SK-N-SH (cell line): ENCODE measurements at regions not wholly inside any gene's neighbourhood (a gene's known extent, or its start where the extent isn't known, plus 50 kb on each side); places are given as distances from the start of the nearest gene placed in this dataset.

Source experiments
- CTCF ChIP-seq: fragments of 200-600 bp; sonication (generic); IDR thresholded peaks from 2 replicates; pipeline ENCODE4 v1.6.1; 2017; ENCODE audit warnings: antibody characterized with exemption, mild to moderate bottlenecking, moderate library complexity
- EZH2phosphoT487 ChIP-seq: fragments of 200-600 bp; sonication (generic); IDR thresholded peaks from 2 replicates; pipeline ENCODE4 v1.6.1; 2017; ENCODE audit warnings: low read depth, mixed run types, mild to moderate bottlenecking, antibody characterized with exemption, moderate library complexity, borderline replicate concordance
- FOXM1 ChIP-seq: IDR thresholded peaks from 2 replicates; pipeline ENCODE4 v1.4.0; 2012; ENCODE audit warnings: low read depth, mild to moderate bottlenecking
- GABPA ChIP-seq: IDR thresholded peaks from 2 replicates; pipeline ENCODE4 v1.4.0; 2012; ENCODE audit warnings: low read depth, mild to moderate bottlenecking
- JUND ChIP-seq: IDR thresholded peaks from 2 replicates; pipeline ENCODE4 v1.4.0; 2012
- MXI1 ChIP-seq: IDR thresholded peaks from 2 replicates; pipeline ENCODE4 v1.6.1; 2012; ENCODE audit warnings: mild to moderate bottlenecking, low read depth, low read length, improper control_type of control experiment
- NFIC ChIP-seq: IDR thresholded peaks from 2 replicates; pipeline ENCODE4 v1.4.0; 2012; ENCODE audit warnings: borderline replicate concordance
- POLR2AphosphoS5 ChIP-seq: IDR thresholded peaks from 2 replicates; pipeline ENCODE4 v1.6.1; 2012; ENCODE audit warnings: low read depth, low read length
- RAD21 ChIP-seq: IDR thresholded peaks from 2 replicates; pipeline ENCODE4 v1.6.1; 2012; ENCODE audit warnings: mild to moderate bottlenecking, low read length
- RCOR1 ChIP-seq: fragments of 150-350 bp; IDR thresholded peaks from 2 replicates; pipeline ENCODE4 v1.6.1; 2017; ENCODE audit warnings: antibody characterized with exemption, low read length
- REST ChIP-seq: IDR thresholded peaks from 2 replicates; pipeline ENCODE4 v1.6.1; 2012; ENCODE audit warnings: mild to moderate bottlenecking, low read depth, low read length, moderate library complexity
- RFX5 ChIP-seq: IDR thresholded peaks from 2 replicates; pipeline ENCODE4 v1.6.1; 2012; ENCODE audit warnings: mild to moderate bottlenecking, improper control_type of control experiment, low read length
- TAF1 ChIP-seq: IDR thresholded peaks from 2 replicates; pipeline ENCODE4 v1.6.1; 2012; ENCODE audit warnings: low read depth, mild to moderate bottlenecking, low read length, moderate library complexity, borderline replicate concordance
- TEAD4 ChIP-seq: IDR thresholded peaks from 2 replicates; pipeline ENCODE4 v1.4.0; 2012; ENCODE audit warnings: mild to moderate bottlenecking, borderline replicate concordance; ENCODE audit not compliant: insufficient read depth

GRCh38 chr4:127525608-127526007, 107.1 kb upstream of the INTU start:
- no peak for TF ChIP-seq REST
- no peak for TF ChIP-seq EZH2phosphoT487
- no peak for TF ChIP-seq CTCF
- no peak for TF ChIP-seq TAF1
- TF ChIP-seq POLR2AphosphoS5: no peak
- TF ChIP-seq JUND: no peak
- no peak for TF ChIP-seq NFIC
- TF ChIP-seq GABPA: no peak
- TF ChIP-seq RCOR1: no peak
- no peak for TF ChIP-seq RAD21
- no peak for TF ChIP-seq RFX5
- TF ChIP-seq FOXM1: no peak
- TF ChIP-seq TEAD4: no peak
- no peak for TF ChIP-seq MXI1
